NCI-H1694 treated with DMSO at 0.1 percent for 48 hours (cell line): ENCODE measurements at regions not wholly inside any gene's neighbourhood (a gene's known extent, or its start where the extent isn't known, plus 50 kb on each side); places are given as distances from the start of the nearest gene placed in this dataset.

Experiments
- DNase-seq: peaks from one replicate; lab custom pipeline; 2025; lab: John Stamatoyannopoulos, UW

GRCh38 chr6:19410481-19410880 is 426.7 kb upstream of the ID4 start:
- DNase-seq: no peak

- no peak for DNase-seq
Measured at GRCh38 chr6:19413323-19413722, 423.8 kb upstream of the ID4 start.

DNA sequence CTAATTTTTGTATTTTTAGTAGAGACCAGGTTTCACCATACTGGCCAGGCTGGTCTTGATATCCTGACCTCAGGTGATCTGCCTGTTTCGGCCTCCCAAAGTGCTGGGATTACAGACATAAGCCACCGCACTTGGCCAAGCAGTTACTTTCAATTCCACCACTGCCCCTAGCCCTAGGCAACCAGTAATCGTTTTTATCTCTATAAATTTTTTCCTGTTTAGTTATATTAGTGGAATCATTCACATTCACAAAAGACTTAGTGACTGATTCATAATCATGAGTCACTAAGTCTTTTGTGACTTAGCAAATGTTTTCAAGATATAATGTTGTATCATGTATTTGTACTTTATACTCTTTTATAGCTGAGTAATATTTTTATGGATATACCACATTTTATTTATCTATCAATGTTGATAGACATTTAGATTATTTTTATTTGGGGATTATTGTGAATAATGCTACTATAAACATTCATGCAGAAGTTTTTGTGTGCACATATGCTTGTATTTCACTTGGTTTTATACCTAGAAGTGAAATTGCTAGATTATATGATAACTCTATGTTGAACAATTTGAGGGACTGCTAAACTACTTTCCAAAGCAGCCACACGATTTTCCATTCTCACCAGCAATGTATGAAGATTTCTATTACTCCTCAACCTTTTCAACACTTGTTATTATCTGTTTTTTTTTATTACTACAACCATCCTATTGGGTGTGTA is 421.4 kb upstream of the ID4 start:
- no peak for DNase-seq

DNA sequence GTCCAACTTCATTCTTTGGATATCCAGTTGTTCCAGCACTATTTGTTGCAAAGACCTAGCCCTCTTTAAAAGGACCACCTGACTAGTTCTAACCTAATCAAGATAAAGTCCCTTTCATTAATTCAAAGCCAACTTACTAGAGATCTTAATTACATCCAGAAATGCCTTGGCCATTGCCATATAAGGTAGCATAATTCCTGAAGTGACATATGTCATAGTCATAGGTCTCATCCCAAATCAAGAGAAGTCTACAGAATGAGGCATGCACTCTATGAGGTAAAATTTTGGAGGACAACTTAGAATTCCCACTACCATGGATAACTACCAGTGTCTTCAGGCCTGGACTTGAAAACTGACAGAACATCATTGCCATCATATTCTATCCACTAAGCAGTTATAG is 420.4 kb upstream of the ID4 start:
- DNase-seq: no peak

DNA sequence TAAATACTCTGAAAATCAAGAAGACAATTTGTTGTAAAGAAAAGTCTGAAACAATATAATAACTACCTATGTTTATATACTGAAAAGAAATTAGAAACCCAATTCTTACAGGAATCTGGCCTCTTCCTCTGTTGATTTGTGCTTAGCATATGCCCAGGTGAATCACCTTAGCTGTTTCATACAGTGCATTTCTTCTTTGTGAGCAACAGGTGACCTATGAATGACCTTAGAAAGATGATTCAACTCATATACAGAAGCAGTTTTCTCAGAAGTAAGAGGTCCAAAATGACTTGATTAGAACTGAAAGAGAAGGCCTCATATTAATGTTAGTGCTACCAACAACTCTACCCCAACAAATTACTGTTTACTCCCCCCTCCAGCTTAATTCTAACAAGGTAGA is 419.5 kb upstream of the ID4 start:
- DNase-seq: no peak

GRCh38 chr6:19424853-19425252 is 412.3 kb upstream of the ID4 start:
- no peak for DNase-seq

DNA sequence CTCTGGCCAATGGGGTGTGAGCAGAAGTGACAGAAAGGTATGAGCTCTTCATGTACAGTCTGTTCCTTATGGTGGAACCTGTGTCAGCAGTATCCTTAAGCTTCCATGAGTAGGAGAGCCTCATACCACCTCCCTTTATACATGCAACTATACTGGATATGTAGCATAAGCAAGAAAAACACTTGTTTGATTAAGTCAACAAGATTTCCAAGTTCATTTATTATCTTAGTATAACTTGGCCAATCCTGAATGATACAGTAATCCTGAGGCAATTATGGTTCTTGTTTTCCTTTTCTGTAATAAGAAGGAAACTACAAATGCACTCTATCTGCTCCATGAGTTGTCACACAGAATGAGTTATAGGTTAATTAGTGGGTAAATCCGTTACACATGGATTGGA is 409.6 kb upstream of the ID4 start:
- no peak for DNase-seq

- no peak for DNase-seq
Measured at GRCh38 chr6:19432966-19433498, 404.1 kb upstream of the ID4 start.

DNA sequence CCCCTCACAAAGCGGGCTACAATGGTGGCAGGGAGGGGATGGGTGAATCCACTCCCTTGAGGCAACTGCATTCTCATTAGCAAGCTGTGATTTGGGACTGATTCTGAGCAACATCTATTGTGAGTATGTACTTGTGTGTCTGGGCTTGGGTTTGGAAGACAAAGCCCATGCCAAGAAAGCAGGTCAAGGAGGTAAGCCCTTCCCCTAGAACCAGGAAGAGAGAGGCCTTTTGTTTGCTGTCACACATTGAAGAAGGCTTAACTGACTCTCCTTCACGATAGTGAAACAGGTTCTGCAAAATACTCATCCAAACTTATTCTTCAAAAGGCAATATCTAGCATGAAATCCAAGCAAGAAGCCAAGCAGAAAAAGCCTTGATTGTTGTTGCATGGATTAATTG is 403.1 kb upstream of the ID4 start:
- no peak for DNase-seq

GRCh38 chr6:19435755-19436154 is 401.4 kb upstream of the ID4 start:
- DNase-seq: no peak

- DNase-seq: no peak
Measured at GRCh38 chr6:19438566-19439353, 398.4 kb upstream of the ID4 start.

GRCh38 chr6:19440531-19440930 is 396.6 kb upstream of the ID4 start:
- no peak for DNase-seq

DNA sequence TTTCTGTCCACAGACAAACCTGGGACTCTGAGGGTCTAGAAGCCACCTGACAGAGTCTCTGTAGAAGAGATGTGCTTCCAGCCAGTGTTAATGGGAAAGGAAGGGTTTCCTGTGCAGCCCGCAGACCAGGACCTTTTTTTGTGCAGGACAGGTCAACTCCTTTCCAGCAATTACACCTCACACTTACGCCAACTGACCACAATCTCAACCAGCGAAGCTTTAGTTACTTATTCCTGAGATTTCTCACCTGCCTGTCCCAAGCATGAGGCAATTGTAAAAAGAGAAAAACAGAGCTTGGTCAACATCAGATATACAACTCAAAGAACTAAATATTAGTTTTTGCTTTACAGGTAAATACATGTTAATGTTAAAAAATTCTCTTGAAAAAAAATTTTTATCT is 393.8 kb upstream of the ID4 start:
- DNase-seq: no peak

GRCh38 chr6:19444041-19444440 is 393.1 kb upstream of the ID4 start:
- no peak for DNase-seq

- DNase-seq: no peak
Measured at GRCh38 chr6:19444481-19444880, 392.7 kb upstream of the ID4 start.

DNA sequence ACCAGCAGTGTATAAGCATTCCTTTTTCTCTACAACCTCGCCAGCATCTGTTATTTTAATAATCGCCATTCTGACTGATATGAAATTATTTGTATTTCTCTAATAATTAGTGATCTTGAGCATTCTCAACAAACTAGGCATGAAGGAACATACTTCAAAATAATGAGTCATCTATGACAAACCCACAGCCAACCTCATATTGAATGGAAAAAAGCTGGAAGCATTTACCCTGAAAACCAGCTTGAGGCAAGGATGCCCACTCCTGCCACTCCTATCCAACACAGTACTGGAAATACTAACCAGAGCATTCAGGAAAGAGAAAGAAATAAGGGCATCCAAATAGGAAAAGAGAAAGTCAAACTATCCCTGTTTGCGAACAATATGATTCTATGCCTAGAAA is 390.6 kb upstream of the ID4 start:
- no peak for DNase-seq

DNA sequence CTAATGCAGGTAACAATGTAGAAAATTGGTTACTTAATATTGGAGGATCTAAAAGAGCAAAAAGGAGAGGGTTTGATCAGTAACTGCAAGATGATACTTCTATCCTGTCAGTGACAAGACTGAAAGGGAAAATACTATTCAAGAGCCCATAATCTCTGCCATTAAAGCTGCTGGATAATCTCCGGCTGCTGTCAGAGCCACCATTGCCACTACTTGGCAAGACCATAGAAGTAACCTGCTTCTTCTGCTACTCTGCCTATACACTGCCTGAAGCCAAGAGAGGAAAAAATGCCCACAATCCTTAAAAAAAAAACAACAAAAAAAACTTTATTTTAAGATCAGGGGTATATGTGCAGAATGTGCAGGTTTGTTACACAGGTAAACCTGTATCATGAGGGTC is 386.5 kb upstream of the ID4 start:
- DNase-seq: no peak

- no peak for DNase-seq
Measured at GRCh38 chr6:19452495-19452894, 384.7 kb upstream of the ID4 start.

DNA sequence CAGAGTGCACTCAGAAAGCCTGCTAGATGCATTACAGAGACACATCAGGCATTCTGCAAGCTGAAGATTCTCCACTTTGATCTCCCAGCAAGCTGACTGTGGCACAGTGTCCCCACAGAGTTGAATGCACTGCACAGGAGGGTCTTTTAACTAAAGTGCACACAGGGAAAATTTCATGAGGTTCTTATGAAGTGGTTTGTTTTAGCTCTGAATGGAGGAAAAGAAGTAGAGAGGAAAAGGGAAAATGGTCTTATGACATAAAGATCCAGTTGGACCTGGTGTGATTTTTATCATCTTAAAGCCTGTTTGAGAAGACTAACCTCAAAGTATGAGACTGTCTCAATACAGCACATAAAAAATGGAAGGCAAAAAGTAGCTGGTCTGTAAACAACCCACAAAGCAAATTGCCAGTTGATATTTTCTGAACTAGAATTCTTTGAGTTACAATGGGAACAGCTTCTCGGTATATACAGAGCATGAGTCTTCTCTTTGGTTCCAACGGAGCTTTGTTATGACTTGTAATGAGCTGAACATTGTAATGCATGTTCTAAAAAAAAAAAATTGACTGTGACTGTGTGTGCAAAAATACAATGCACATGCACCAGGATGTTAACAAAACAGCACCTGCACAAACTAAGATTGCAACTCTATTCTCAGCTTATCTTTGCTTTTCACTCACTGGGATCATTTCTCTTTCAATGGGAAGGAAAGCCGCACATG is 383.0 kb upstream of the ID4 start:
- DNase-seq: no peak

- no peak for DNase-seq
Measured at GRCh38 chr6:19454721-19455392, 382.3 kb upstream of the ID4 start.

- no peak for DNase-seq
Measured at GRCh38 chr6:19463250-19463649, 373.9 kb upstream of the ID4 start.

GRCh38 chr6:19463925-19464324 is 373.2 kb upstream of the ID4 start:
- DNase-seq: no peak
